DOHH2 (cell line): ENCODE measurements at regions not wholly inside any gene's neighbourhood (a gene's known extent, or its start where the extent isn't known, plus 50 kb on each side); places are given as distances from the start of the nearest gene placed in this dataset.

Experiments
- EZH2phosphoT487 ChIP-seq: fragments of 200-600 bp; sonication (generic); IDR thresholded peaks from 2 replicates; pipeline ENCODE4 v1.6.1; 2017; ENCODE audit warnings: borderline replicate concordance, mild to moderate bottlenecking, antibody characterized with exemption, low read length, moderate library complexity, mixed read lengths
- TF ChIP-seq, protein P1 (sequence below): fragments of 200-600 bp; sonication (generic); IDR thresholded peaks from one replicate; pipeline ENCODE4 v1.5.1; 2014; ENCODE audit warnings: antibody characterized with exemption, mild to moderate bottlenecking, low read depth, low read length; ENCODE audit not compliant: poor library complexity, severe bottlenecking

DNA sequence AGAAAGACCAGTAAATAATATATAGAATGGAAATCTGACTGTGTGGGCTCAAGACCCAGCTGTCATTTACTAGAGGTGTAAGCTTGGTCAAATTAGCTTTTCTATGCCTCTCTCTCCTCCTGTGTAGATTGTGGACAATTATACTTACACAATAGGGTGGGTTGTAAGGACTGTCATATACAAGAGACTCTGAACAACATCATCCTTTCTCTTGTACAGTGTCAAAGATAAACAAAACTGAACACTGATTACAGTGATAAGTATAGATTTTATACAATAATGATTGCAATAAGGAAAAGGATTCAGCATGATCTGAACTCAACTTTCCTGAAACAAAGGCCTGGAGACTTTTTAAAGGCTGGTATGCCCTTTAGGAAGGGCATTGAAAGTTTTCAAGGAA lies 429.2 kb upstream of the HS3ST1 start:
- TF ChIP-seq, protein P1, sequence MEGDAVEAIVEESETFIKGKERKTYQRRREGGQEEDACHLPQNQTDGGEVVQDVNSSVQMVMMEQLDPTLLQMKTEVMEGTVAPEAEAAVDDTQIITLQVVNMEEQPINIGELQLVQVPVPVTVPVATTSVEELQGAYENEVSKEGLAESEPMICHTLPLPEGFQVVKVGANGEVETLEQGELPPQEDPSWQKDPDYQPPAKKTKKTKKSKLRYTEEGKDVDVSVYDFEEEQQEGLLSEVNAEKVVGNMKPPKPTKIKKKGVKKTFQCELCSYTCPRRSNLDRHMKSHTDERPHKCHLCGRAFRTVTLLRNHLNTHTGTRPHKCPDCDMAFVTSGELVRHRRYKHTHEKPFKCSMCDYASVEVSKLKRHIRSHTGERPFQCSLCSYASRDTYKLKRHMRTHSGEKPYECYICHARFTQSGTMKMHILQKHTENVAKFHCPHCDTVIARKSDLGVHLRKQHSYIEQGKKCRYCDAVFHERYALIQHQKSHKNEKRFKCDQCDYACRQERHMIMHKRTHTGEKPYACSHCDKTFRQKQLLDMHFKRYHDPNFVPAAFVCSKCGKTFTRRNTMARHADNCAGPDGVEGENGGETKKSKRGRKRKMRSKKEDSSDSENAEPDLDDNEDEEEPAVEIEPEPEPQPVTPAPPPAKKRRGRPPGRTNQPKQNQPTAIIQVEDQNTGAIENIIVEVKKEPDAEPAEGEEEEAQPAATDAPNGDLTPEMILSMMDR, result no peak
- TF ChIP-seq EZH2phosphoT487, result no peak
